Inflammatory macrophage (primary cell): ENCODE measurements at regions not wholly inside any gene's neighbourhood (a gene's known extent, or its start where the extent isn't known, plus 50 kb on each side); places are given as distances from the start of the nearest gene placed in this dataset.

Experiments used
- DNase-seq, 2 donors: peaks; one replicate each; pipeline ENCODE4 v3.0.0-alpha.2; 2020 to 2022

- DNase-seq = no peak
Observed at GRCh38 chr14:65878586-65878985, 466.1 kb downstream of the FUT8 start.

DNA sequence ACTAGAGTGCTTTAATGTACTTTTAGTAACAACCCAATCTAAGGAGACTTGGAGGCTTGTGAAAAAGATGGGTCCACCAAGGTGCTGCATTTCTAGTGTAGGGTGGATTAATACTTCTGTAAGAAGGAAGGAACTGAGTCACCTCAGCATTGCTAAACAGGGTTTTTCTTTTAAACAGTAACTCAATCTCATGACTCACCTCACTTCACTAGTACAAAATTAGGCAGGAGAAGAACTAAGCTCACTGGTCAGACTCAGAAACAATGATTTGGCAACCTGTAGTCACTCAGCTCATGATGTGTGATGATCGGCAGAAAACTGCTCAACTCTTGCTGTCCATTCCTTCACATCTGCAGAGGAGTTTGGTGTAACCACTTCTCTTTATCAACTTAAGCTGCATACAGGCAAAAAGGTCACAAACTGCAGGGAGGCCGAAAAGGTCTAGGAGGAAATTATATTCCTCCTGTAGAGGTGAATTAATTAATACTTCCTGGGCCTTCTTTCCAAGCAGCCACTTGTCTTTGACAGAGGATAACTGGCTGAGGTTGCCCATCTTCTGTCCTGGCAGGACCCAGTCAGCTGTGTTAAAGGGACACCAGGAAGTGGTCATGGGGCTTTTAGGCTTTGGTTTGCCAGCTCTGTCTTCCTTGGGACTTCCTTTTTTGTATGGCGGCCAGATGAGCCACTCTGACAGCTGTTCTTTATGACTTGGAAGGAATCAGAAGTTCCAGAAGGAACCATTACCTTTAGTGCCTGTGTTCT, 466.9 kb downstream of the FUT8 start:
- DNase-seq = peak; percentile 26 to 35

DNA sequence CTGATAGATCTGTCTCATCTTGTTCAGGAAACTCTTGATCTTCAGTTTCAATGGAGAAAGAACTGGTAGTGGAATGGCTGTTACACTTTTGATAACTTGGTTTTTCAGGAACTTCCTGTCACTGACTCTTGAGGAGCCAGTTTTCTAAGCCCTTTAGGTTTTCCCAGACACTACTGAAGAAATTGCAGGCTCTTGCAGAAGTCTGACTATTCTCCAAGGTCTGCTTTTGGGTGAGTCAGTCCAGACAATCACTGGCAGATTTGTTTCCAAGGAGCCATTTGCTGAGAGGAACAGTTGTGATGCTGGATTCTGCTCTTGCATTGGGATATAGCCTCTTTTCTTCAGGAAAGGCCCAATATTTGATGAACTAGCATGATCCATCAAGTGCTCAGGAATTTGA, 468.0 kb downstream of the FUT8 start:
- DNase-seq = no peak

- no peak for DNase-seq
Observed at GRCh38 chr14:65881642-65882041, 469.1 kb downstream of the FUT8 start.

DNA sequence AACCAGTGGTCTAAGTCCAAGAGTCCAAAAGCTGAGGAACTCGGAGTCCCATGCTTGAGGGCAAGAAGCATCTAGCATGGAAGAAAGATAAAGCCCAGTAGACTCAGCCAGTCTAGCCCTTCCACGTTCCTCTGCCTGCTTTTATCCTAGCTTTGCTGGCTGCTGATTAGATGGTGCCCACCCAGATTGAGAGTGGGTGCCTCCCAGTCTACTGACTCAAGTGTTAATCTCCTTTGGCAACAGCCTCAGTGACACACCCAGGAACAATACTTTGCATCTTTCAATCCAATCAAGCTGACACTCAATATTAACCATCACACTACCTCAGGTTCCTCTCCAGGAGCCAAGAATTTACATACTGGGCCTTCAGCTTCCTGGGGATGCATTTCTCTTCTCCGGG, 476.1 kb downstream of the FUT8 start:
- DNase-seq = no peak

DNA sequence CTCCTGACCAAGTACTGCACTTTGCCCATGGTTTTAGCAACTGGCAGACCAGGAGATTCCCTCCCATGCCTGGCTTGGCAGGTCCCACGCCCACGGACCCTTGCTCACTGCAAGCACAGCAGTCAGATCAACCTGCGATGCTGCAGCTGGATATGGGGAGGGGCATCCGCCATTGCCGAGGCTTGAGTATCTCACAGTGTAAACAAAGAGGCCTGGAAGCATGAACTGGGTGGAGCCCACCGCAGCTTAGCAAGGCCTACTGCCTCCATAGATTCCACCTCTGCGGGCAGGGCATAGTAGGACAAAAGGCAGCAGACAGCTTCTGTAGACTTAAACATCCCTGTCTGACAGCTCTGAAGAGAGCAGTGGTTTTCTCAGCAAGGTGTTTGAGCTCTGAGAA, 479.8 kb downstream of the FUT8 start:
- no peak for DNase-seq

- no peak for DNase-seq
Observed at GRCh38 chr14:65900164-65900563, 487.6 kb downstream of the FUT8 start.

DNA sequence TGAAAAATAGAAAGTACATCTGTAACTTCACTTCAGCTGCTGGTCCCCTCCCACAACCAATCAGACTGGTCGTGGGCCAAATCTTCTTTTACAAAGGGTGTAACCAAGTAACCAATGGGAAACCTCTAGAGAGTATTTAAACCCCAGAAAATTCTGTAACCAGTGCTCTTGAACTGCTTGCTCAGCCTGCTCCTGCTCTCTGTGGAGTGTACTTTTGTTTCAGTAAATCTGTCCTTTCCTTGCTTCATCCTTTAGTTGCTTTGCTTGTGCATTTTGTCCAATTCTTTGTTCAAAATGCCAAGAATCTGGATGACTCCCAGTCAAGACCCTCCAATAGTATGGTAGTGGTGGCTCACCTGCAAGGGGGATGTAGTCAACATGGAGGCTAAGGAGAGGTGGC, 489.1 kb downstream of the FUT8 start:
- no peak for DNase-seq

GRCh38 chr14:65904988-65905387, 492.5 kb downstream of the FUT8 start:
- DNase-seq = no peak

DNA sequence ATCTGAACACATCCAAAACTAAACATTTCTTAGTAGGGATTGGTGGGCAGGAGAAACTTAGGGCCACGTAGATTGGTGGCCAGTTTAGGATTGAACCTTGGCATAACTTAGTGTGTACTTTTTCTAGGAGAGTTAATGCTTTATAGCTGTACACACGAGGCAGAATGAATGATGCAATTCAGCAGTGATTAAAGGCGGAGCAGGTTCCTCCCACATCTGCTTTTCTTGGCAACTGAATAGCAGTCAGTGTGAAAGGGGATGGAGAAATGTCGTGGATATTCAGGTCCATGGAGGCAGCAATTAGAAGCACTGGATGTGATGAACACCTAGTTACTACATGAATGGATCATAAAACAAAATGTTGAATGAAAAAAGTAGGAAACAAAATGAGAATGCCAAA, 493.8 kb downstream of the FUT8 start:
- no peak for DNase-seq

DNA sequence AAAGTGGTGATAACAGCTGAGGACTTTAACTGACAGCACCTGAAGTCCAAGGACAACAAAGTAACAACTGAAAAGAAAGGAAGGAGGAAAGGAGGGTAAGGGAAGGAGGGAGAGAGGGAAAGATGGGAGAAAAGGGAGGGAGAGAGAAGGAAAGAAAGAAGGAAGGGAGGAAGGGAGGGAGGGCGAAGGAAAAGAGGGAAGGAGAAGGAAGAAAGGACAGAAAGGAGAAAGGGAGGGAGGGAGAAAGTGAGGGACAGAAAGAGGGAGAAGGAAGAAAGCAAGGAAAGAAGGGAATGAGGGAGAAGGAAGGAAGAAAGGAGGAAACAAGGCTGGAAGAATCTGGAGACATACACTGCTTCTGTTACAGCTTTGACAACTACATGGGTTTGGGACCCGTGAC, 494.4 kb downstream of the FUT8 start:
- DNase-seq = no peak

DNA sequence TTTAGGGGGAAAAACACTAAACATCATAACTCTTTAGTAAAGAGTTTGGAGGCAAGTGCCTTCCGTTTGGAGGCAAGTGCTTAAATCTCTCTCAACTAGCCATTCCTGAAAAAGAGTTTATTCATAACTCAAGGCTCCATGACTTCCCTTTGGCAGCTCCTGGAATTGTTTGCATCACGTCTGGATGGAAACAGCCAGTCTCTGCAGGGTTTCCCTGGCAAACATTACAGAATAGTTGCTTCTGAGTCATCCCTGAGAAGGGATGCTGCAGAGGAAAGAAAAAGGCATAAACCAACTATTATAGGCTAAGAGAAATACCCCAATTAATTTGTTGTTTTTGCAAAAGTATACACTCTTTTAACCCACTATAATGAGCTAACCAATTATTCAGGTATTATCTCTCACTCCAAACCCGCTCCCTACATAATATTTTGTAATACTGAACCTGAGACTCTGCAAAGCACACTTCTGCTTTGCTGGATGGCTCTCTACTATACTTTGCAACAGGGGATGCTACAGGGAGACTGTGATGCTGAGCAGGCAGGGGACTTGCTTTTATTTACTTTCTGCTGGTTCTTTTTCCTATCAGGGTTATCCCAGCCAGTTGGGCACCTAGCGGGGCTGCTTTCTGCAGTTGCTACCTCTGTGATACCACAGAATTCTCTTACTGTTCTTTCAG, 497.7 kb downstream of the FUT8 start:
- no peak for DNase-seq

DNA sequence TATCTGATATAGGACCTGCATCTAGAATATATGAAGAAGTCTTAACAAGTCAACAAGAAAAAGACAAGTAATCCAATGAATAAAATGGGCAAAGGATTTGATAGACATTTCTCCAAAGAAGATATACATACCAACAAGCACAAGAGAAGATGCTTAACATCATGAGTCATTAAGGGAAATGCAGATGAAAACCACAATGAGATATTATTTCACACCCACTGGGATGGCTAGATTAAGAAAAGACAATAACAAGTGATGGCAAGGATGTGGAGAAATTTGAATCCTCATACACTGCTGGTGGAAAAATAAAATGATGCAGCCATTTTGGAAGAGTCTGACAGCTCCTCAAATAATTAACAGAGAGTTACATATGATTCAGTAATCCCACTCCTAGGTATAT, 502.6 kb downstream of the FUT8 start:
- DNase-seq = no peak

DNA sequence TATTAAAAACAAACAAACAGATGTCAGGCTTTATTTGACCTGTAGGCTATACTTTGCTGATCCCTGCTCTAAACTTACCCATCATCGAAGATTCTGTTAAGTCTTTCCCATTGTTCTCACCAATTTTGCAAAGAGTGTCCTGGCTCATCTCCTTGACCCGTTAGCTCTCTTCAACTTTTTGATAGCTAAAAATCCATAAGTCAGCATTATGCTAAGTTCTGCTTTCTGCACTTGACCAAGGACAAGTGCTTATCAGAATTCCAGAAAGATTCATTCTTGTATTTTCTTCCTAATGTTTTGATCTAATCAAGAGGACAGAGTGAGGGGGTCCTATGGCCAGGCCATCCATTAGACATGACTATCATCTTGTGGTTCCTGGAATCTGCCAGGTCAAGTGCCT, 503.5 kb downstream of the FUT8 start:
- no peak for DNase-seq

- no peak for DNase-seq
Observed at GRCh38 chr14:65920996-65921395, 508.5 kb downstream of the FUT8 start.

- no peak for DNase-seq
Observed at GRCh38 chr14:65922142-65922541, 509.6 kb downstream of the FUT8 start.

DNA sequence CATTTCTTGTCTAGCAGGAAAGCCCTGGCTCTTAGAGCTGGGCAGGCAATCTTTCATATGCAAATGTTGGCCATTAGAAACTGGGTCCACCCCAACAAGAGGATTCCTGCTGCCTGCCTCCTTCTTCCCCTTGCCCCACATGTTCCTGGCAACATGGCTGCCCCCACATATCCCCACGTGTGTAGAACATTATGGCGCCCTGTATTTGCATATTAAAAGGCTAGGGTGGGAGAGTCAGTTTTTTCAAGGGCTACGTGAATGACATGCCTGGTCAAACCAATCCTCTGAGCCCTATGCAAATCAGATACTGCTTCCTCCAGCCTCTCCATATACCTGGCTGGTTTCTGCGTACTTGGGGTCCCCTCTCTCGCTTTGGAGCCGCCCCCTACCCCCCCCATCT, 514.0 kb downstream of the FUT8 start:
- DNase-seq = no peak

- no peak for DNase-seq
Observed at GRCh38 chr14:65926935-65927700, 514.6 kb downstream of the FUT8 start.

GRCh38 chr14:65927931-65928356, 515.4 kb downstream of the FUT8 start:
- DNase-seq = no peak

- no peak for DNase-seq
Observed at GRCh38 chr14:65928995-65929394, 516.5 kb downstream of the FUT8 start.

GRCh38 chr14:65933400-65934069, 521.0 kb downstream of the FUT8 start:
- DNase-seq = no peak

DNA sequence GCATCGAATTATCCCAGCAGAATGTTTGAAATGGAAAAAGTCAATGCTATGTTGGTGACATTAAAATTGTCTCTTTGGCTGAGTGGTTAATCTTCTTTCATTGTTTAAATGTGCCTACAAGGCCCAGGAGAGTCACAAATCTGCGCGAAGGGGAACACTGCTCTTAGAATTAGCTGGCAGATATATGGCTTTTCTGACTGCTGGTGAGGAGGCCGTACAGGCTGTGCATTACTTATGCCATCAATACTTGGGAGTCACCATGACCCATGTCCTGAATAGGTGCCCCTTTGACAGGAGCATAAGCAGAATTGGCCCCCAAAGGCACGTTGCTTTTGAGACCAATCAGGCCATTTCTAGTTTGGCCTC, 521.5 kb downstream of the FUT8 start:
- no peak for DNase-seq

GRCh38 chr14:65936342-65936975, 523.9 kb downstream of the FUT8 start:
- DNase-seq = no peak
